ENCODE measurements at regions not wholly inside any gene's neighbourhood (a gene's known extent, or its start where the extent isn't known, plus 50 kb on each side); places are given as distances from the start of the nearest gene placed in this dataset.

GRCh38 chr4:170741856-170742255 is 652.1 kb upstream of the AADAT start:
- TF ChIP-seq CTCF (IDR thresholded peaks at IDR 0.05; ENCODE audit: insufficient read depth, low read depth, low read length) (no peak), EZH2 (IDR thresholded peaks at IDR 0.05; ENCODE audit: insufficient read depth, low read length) (no peak)

Data from astrocyte (in vitro differentiated cells and primary cell).